DOHH2 (cell line): ENCODE measurements at regions not wholly inside any gene's neighbourhood (a gene's known extent, or its start where the extent isn't known, plus 50 kb on each side); places are given as distances from the start of the nearest gene placed in this dataset.

Source experiments
- H3F3A ChIP-seq: fragments of 200-600 bp; sonication (generic), shearing (Covaris generic); 2 replicates; pipeline ENCODE4 v1.6.0; 2016; ENCODE audit warnings: antibody characterized with exemption, mild to moderate bottlenecking; ENCODE audit not compliant: control insufficient read depth, insufficient read depth
- H3K27ac ChIP-seq: fragments of 200-600 bp; sonication (generic); 2 replicates; pipeline ENCODE4 v1.5.1; 2014; ENCODE audit warnings: low read depth, mild to moderate bottlenecking, low read length, moderate library complexity
- H3K27me3 ChIP-seq: fragments of 200-600 bp; sonication (generic); 2 replicates; pipeline ENCODE4 v1.6.1; 2014; ENCODE audit warnings: mild to moderate bottlenecking, low read length, mixed read lengths; ENCODE audit not compliant: control insufficient read depth
- H3K36me3 ChIP-seq: fragments of 200-600 bp; sonication (generic); 2 replicates; pipeline ENCODE4 v1.6.1; 2014; ENCODE audit warnings: mild to moderate bottlenecking, low read length, moderate library complexity, mixed read lengths; ENCODE audit not compliant: control insufficient read depth
- H3K4me1 ChIP-seq: fragments of 200-600 bp; sonication (generic); 2 replicates; pipeline ENCODE4 v1.6.1; 2014; ENCODE audit warnings: mild to moderate bottlenecking, low read length, mixed read lengths; ENCODE audit not compliant: control insufficient read depth
- H3K4me2 ChIP-seq: fragments of 200-600 bp; sonication (generic); 2 replicates; pipeline ENCODE4 v1.6.0; 2014; ENCODE audit warnings: mild to moderate bottlenecking, low read length, moderate library complexity
- H3K4me3 ChIP-seq: fragments of 200-600 bp; sonication (generic); 2 replicates; pipeline ENCODE4 v1.5.1; 2014; ENCODE audit warnings: mild to moderate bottlenecking, low read length, mixed read lengths
- H3K79me2 ChIP-seq: fragments of 200-600 bp; sonication (generic); 2 replicates; pipeline ENCODE4 v1.6.1; 2014; ENCODE audit warnings: mild to moderate bottlenecking, low read length, mixed read lengths; ENCODE audit not compliant: control insufficient read depth
- H3K9me2 ChIP-seq: fragments of 200-600 bp; sonication (generic); replicated peaks from 2 replicates; pipeline ENCODE4 v1.6.1; 2014; ENCODE audit warnings: mild to moderate bottlenecking, low read length, mixed read lengths; ENCODE audit not compliant: control insufficient read depth
- H3K9me3 ChIP-seq: fragments of 200-600 bp; sonication (generic); 2 replicates; pipeline ENCODE4 v1.6.1; 2014; ENCODE audit warnings: antibody characterized with exemption, low read length, mixed read lengths; ENCODE audit not compliant: control insufficient read depth, insufficient read depth
- H4K20me1 ChIP-seq: fragments of 200-600 bp; sonication (generic); 2 replicates; pipeline ENCODE4 v1.6.0; 2014; ENCODE audit warnings: low read depth, mild to moderate bottlenecking, antibody characterized with exemption, low read length, moderate library complexity; ENCODE audit not compliant: control insufficient read depth, insufficient read depth
- CTCF ChIP-seq: fragments of 200-600 bp; sonication (generic); IDR thresholded peaks from one replicate; pipeline ENCODE4 v1.5.1; 2014; ENCODE audit warnings: antibody characterized with exemption, mild to moderate bottlenecking, low read depth, low read length; ENCODE audit not compliant: poor library complexity, severe bottlenecking
- EZH2phosphoT487 ChIP-seq: fragments of 200-600 bp; sonication (generic); IDR thresholded peaks from 2 replicates; pipeline ENCODE4 v1.6.1; 2017; ENCODE audit warnings: borderline replicate concordance, mild to moderate bottlenecking, antibody characterized with exemption, low read length, moderate library complexity, mixed read lengths

- Histone ChIP-seq H3K9me2 (no peaks in the 10 kb centered on the region), H3K4me1 (no peaks in the 10 kb centered on the region), H3K4me2 (no peak overlapping the region), H3F3A (no peaks in the 10 kb centered on the region), H3K9me3 (no peaks in the 10 kb centered on the region), H3K27ac (no peak overlapping the region), H3K4me3 (no peak overlapping the region), H3K27me3 (no peaks in the 10 kb centered on the region), H4K20me1 (no peaks in the 10 kb centered on the region), H3K36me3 (no peaks in the 10 kb centered on the region), H3K79me2 (no peaks in the 10 kb centered on the region)
- TF ChIP-seq CTCF: no peak
- no peak for TF ChIP-seq EZH2phosphoT487
Measured at GRCh38 chr13:107266657-107267056, 698.7 kb upstream of the ARGLU1 start.

DNA sequence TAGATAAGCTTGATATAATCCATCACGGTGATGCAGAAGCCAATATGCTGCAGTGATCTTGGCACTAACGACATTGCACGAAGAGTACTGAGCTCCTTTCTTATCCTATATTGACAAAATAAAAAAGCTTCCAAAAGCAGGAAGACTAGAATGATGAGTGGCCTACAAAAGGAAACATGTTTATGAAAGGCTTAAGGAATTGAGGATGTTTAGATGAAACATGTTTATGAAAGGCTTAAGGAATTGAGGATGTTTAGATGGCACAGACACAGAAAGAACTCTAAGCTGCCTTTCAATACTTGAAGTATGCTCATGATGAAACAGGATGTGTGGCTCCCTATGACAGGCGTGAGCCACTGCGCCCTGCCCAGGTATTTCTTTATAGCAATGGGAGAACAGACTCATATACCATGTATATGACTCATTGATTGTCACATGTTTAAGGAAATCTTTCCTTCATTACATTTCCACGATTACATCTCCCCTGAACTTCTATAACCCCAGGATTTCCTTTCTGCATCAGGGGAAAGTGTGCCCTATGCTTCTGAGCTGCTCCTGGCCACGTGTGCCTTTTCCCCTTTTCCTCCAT, 690.8 kb upstream of the ARGLU1 start:
- H3K4me2 ChIP-seq: no peak overlapping the region
- no peaks in the 10 kb centered on the region for H3F3A ChIP-seq
- no peak overlapping the region for H3K4me3 ChIP-seq
- H3K27me3 ChIP-seq: no peaks in the 10 kb centered on the region
- no peaks in the 10 kb centered on the region for H3K36me3 ChIP-seq
- H4K20me1 ChIP-seq: no peaks in the 10 kb centered on the region
- no peaks in the 10 kb centered on the region for H3K9me2 ChIP-seq
- no peaks in the 10 kb centered on the region for H3K79me2 ChIP-seq
- TF ChIP-seq CTCF (no peak), EZH2phosphoT487 (no peak)
- H3K9me3 ChIP-seq: no peaks in the 10 kb centered on the region
- no peak overlapping the region for H3K27ac ChIP-seq
- H3K4me1 ChIP-seq: no peaks in the 10 kb centered on the region

GRCh38 chr13:107254392-107254791, 686.5 kb upstream of the ARGLU1 start:
- H3K79me2 ChIP-seq: no peaks in the 10 kb centered on the region
- H3K4me3 ChIP-seq: no peak overlapping the region
- TF ChIP-seq EZH2phosphoT487: no peak
- no peaks in the 10 kb centered on the region for H3K27me3 ChIP-seq
- no peaks in the 10 kb centered on the region for H3K4me1 ChIP-seq
- no peak overlapping the region for H3K4me2 ChIP-seq
- no peaks in the 10 kb centered on the region for H3K9me2 ChIP-seq
- H3K36me3 ChIP-seq: no peaks in the 10 kb centered on the region
- no peaks in the 10 kb centered on the region for H3K9me3 ChIP-seq
- H3F3A ChIP-seq: no peaks in the 10 kb centered on the region
- H3K27ac ChIP-seq: no peak overlapping the region
- no peaks in the 10 kb centered on the region for H4K20me1 ChIP-seq

GRCh38 chr13:107252428-107252827, 684.5 kb upstream of the ARGLU1 start:
- no peaks in the 10 kb centered on the region for H3K79me2 ChIP-seq
- no peaks in the 10 kb centered on the region for H3K9me3 ChIP-seq
- no peak for TF ChIP-seq EZH2phosphoT487
- no peak for TF ChIP-seq CTCF
- H3K9me2 ChIP-seq: no peaks in the 10 kb centered on the region
- H3K4me1 ChIP-seq: no peaks in the 10 kb centered on the region
- no peaks in the 10 kb centered on the region for H4K20me1 ChIP-seq
- no peak overlapping the region for H3K4me3 ChIP-seq
- no peaks in the 10 kb centered on the region for H3K27me3 ChIP-seq
- no peak overlapping the region for H3K27ac ChIP-seq
- H3K36me3 ChIP-seq: no peaks in the 10 kb centered on the region
- no peak overlapping the region for H3K4me2 ChIP-seq
- H3F3A ChIP-seq: no peaks in the 10 kb centered on the region
